ACC112 (cell line): ENCODE measurements at regions not wholly inside any gene's neighbourhood (a gene's known extent, or its start where the extent isn't known, plus 50 kb on each side); places are given as distances from the start of the nearest gene placed in this dataset.
"Not testable (repeated sequence)": the region's sequence is repeated elsewhere in the genome, so short reads cannot be mapped to it uniquely, and the experiment has no call there.

Source experiments
- H2AFZ ChIP-seq: fragments of 200-600 bp; sonication (generic); one replicate; pipeline ENCODE4 v1.6.0; 2017; ENCODE audit warnings: antibody characterized with exemption, low read length; ENCODE audit not compliant: unreplicated experiment
- H3K27ac ChIP-seq: fragments of 200-600 bp; sonication (generic); 2 replicates; pipeline ENCODE4 v1.5.1; 2014; ENCODE audit warnings: low read depth, mild to moderate bottlenecking, antibody characterized with exemption, low read length, moderate library complexity
- H3K27me3 ChIP-seq: fragments of 200-600 bp; sonication (generic); 2 replicates; pipeline ENCODE4 v1.6.1; 2014; ENCODE audit warnings: mild to moderate bottlenecking, antibody characterized with exemption, low read length, moderate library complexity, mixed read lengths; ENCODE audit not compliant: insufficient read depth
- H3K36me3 ChIP-seq: fragments of 200-600 bp; sonication (generic); 2 replicates; pipeline ENCODE4 v1.6.1; 2016; ENCODE audit warnings: mild to moderate bottlenecking, antibody characterized with exemption, low read length, moderate library complexity, mixed read lengths; ENCODE audit not compliant: insufficient read depth
- H3K4me1 ChIP-seq: fragments of 200-600 bp; sonication (generic); one replicate; pipeline ENCODE4 v1.6.1; 2016; ENCODE audit warnings: low read length, mixed read lengths; ENCODE audit not compliant: insufficient read depth, unreplicated experiment, control insufficient read depth
- H3K4me3 ChIP-seq: fragments of 200-600 bp; sonication (generic); 2 replicates; pipeline ENCODE4 v1.5.1; 2014; ENCODE audit warnings: mild to moderate bottlenecking, low read depth, low read length
- H3K79me2 ChIP-seq: fragments of 200-600 bp; sonication (generic); one replicate; pipeline ENCODE4 v1.6.0; 2016; ENCODE audit warnings: low read length; ENCODE audit not compliant: control insufficient read depth, unreplicated experiment, insufficient read depth

DNA sequence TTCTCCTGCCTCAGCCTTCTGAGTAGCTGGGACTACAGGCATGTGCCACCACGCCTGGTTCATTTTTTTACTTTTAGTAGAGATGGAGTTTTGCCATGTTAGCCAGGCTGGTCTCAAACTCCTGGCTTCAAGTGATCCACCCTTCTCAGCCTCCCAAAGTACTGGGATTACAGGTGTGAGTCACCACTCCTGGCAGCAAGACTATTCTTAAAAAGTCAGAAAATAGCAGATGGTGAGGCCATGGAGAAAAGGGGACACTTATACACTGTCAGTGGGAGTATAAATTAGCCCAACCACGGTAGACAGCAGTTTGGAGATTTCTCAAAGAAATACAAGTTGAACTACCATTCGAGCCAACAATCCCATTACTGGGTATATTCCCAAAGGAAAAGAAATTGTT is 603.3 kb upstream of the TBL1XR1 start:
- Histone ChIP-seq H2AFZ (no peak overlapping the region), H3K79me2 (no peaks in the 10 kb centered on the region), H3K4me3 (no peak overlapping the region), H3K27me3 (no peaks in the 10 kb centered on the region), H3K4me1 (peaks cover 16% of the 10 kb centered on the region), H3K27ac (0 out of 2 replicates have a peak overlapping the region, but pooled peaks have one; percentile 14), H3K36me3 (no peaks in the 10 kb centered on the region)

DNA sequence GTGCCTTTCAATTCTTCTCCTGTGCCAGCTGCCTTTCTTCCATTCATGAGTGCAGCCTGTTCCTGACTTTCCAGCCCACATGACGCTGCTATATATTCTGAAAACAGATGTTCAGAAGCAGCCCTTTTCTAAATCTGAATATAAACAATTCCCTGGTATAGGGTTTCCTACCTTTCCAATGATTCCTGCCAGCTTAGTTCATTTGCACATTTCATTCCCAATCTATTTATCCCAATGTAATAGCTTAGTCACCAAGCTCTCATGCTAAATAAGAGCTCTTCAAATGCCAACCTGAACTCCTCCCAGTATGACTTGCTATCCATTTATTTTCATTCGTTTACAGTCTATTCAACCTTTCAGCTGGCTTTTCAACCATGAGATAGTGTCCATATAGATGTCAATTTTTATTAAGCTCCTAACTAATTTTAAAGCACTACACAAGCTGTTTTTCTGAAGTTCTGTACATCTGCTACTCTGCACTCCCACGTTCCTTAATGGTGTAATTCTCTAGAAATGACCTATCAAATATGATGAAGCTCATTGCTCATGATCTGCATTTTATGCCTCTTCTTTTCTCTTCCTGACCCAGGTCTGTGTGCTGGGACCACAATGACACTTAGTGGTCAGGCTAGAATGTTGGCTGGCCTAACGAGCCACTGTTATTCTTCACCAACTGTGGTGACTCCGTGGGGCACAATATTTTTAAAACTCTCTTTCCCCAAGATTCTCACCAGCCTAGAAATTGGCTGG is 605.0 kb upstream of the TBL1XR1 start:
- H3K27me3 ChIP-seq, result no peaks in the 10 kb centered on the region
- peak overlapping the region; percentile 57 for H3K27ac ChIP-seq
- no peaks in the 10 kb centered on the region for H3K36me3 ChIP-seq
- H3K4me3 ChIP-seq, result no peak overlapping the region
- peak overlapping the region; percentile 77 for H2AFZ ChIP-seq
- peaks cover 25% of the 10 kb centered on the region for H3K4me1 ChIP-seq
- no peaks in the 10 kb centered on the region for H3K79me2 ChIP-seq

DNA sequence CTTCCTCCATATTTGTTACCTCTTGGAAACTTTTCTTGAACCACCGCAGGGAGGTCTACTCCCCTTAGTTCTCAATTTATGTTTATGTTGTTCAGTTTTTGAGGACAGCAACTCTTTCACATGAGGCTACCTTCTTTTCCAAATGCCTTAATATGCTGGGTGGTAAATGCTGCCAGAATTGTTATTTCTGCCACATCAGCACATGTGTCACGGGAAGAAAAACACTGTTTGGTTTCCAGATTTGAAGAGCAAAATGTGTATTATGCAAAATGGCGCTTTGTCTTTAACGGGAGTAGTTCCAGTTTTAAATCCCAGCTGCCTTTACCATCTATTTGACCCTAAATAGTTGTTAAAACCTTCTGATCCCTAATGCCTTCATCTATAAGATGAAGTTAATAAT is 606.2 kb upstream of the TBL1XR1 start:
- H2AFZ ChIP-seq, result no peak overlapping the region
- H3K4me3 ChIP-seq, result no peak overlapping the region
- H3K27me3 ChIP-seq, result no peaks in the 10 kb centered on the region
- H3K36me3 ChIP-seq, result no peaks in the 10 kb centered on the region
- peaks cover 31% of the 10 kb centered on the region for H3K4me1 ChIP-seq
- no peaks in the 10 kb centered on the region for H3K79me2 ChIP-seq
- H3K27ac ChIP-seq, result no peak overlapping the region

DNA sequence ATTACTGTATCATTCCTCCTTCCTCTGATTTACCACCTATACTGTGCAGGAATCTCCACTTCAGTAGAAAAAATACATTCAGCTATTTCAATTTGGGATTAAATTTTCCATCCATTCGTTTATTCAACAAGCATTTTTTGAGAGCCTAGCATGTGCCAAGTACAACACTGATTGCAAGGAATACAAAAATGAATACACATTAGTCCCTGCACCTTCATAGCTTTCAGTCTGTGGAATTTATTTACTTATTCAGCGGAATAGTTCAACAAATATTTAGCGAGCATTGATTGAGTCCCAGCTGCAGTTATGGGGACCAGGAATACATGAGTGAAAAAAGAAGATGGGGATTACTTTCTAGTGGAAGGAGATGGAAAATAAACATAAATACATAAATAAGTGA is 606.8 kb upstream of the TBL1XR1 start:
- Histone ChIP-seq H2AFZ (no peak overlapping the region), H3K4me3 (no peak overlapping the region), H3K4me1 (peaks cover 31% of the 10 kb centered on the region), H3K36me3 (no peaks in the 10 kb centered on the region), H3K27me3 (no peaks in the 10 kb centered on the region), H3K79me2 (no peaks in the 10 kb centered on the region), H3K27ac (no peak overlapping the region)

DNA sequence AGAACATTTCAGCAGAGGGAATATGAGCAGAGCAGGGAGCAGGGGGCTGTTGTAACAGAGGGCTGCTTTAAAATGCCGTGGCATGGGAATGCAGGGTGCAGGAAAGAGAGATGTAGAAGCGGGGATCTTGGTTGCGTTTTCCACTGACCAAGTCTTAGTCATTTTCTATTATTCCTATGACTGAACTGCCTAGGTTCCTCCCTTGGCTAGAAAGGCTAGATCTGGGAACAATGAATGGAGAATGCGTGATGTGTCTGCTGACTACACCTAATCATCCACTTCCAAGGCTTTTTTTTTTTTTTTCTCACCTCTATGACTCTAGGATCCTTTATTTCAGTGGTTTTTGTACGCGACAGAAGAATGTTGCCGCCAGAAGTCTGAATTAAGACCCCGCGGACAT is 607.4 kb upstream of the TBL1XR1 start:
- Histone ChIP-seq H3K4me3 (no peak overlapping the region), H2AFZ (no peak overlapping the region), H3K79me2 (no peaks in the 10 kb centered on the region), H3K4me1 (peaks cover 36% of the 10 kb centered on the region), H3K27ac (no peak overlapping the region), H3K36me3 (no peaks in the 10 kb centered on the region), H3K27me3 (no peaks in the 10 kb centered on the region)

DNA sequence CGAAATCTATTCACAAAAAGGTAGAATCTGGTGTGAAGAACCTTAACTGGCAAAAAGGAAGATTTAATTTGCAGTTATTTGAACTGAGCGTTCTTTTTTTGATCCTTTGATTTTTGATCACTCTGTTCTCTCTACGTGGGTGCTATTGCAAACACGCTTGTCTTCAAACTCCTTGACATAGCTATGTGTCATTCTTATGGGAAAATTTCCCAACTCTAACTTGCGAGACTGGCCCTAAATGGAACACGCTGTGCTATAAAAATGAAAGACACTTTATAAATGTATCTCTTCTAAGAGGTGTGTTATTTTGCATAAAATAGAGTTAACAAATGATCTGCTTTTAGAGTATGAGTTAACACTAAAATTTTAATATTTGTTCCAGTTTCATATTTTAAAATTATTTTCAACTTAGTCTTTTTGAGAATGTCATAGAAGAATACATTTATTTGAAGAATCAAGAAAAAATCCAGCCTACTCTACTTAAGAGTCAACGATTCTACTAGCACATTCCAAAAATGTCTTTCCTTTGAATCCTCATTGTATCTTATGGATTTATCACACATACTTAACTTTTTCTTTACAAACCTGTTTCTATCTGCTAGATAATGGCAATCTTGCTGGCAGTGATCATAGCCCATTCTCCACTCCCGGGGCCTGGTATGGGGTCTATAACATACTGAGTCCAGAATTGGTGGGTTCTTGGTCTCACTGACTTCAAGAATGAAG is 610.0 kb upstream of the TBL1XR1 start:
- Histone ChIP-seq H3K27ac (peak overlapping the region; percentile 89), H3K79me2 (no peaks in the 10 kb centered on the region), H2AFZ (peak overlapping the region; percentile 47), H3K4me1 (peaks cover 50% of the 10 kb centered on the region), H3K27me3 (no peaks in the 10 kb centered on the region), H3K4me3 (no peak overlapping the region), H3K36me3 (no peaks in the 10 kb centered on the region)

DNA sequence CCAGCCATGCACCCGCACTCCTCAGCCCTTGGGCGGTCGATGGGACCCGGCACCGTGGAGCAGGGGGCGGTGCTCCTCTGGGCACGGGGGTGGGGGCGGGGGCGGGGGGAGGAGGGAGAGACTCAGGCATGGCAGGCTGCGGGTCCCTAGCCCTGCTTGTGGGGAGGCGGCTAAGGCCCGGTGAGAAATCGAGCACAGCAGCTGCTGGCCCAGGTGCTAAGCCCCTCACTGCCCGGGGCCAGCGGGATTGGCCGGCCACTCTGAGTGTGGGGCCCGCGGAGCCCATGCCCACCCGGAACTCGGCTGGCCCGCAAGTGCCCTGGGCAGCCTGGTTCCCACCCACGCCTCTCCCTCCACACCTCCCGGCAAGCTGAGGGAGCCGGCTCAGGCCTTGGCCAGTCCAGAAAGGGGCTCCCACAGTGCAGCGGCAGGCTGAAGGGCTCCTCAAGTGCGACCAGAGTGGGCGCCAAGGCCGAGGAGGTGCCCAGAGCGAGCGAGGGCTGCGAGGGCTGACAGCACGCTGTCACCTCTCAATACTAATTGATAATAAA is 611.7 kb upstream of the TBL1XR1 start:
- not testable (repeated sequence) for H3K4me3 ChIP-seq, H2AFZ ChIP-seq, H3K36me3 ChIP-seq, H3K79me2 ChIP-seq, H3K27me3 ChIP-seq
- Histone ChIP-seq H3K27ac (peak overlapping the region; percentile 86), H3K4me1 (peaks cover 45% of the 10 kb centered on the region)

DNA sequence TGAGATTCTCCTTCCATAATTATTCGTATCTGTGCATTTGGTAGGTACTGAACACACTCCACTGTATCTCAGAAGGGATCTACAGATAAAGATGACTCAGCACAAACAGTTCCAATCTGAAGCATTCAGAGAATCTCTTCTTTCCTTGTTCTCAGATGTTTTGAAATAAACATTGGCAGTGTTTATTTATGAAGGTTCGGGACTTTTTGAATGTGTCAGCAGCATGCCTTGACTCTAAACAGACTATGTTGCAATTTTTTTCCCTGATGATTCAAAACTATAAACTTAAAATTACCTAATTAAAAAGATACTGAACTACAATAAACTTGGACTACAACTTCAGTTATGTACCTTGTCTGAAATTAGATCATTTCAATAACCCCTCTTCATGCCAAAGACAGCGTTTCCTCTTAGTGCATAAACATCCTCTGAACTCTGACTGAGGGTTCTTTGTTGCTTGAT is 612.9 kb upstream of the TBL1XR1 start:
- H3K27ac ChIP-seq, result peak overlapping the region; percentile 86

DNA sequence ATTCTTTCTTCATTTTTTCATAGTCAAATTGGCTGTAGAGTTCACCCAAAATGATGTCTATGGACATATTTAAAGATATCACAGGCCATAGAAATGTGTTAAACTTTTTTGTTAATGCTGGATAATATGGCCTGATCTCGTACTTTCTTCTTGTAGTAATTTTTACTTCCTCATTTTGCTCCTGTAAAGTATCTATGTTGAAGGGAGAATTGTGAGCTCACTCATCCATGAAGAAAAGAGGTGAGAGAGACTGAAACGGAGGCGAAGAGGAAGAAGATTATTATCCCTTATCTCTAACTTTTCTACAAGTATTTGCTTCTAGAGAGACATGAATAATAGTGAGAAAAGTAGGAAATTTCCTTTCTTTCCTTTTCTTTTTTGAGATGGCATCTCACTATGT is 613.8 kb upstream of the TBL1XR1 start:
- Histone ChIP-seq H3K27ac (peak overlapping the region; percentile 86), H2AFZ (no peak overlapping the region), H3K79me2 (no peaks in the 10 kb centered on the region), H3K27me3 (no peaks in the 10 kb centered on the region), H3K36me3 (no peaks in the 10 kb centered on the region), H3K4me1 (peaks cover 46% of the 10 kb centered on the region), H3K4me3 (no peak overlapping the region)

More for the DNA sequence above, 612.9 kb upstream of the TBL1XR1 start:
- Histone ChIP-seq H3K4me3 (no peak overlapping the region), H3K4me1 (peaks cover 45% of the 10 kb centered on the region), H3K79me2 (no peaks in the 10 kb centered on the region), H2AFZ (peak overlapping the region; percentile 5), H3K36me3 (no peaks in the 10 kb centered on the region), H3K27me3 (no peaks in the 10 kb centered on the region)

DNA sequence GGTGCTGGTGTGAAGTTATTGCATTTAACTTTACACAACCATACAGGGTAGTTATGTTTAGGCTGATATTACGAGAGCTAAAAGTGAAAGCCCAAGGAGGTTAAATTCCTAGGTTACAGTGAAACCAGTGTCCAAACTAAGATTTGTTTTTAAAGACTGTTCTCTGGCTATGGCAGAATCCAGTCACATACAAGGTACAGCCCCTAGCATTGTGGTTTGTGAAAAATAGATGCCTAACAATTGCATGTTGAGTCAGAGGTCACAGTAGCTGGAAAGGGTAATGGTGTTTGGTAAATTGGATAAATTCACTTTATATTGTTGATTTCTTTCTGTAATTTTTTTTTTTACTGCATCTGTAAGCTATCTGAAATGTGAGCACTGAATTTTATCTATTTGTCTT is 614.6 kb upstream of the TBL1XR1 start:
- H3K79me2 ChIP-seq, result no peaks in the 10 kb centered on the region
- H3K4me3 ChIP-seq, result no peak overlapping the region
- peaks cover 48% of the 10 kb centered on the region for H3K4me1 ChIP-seq
- no peaks in the 10 kb centered on the region for H3K36me3 ChIP-seq
- H3K27ac ChIP-seq, result peak overlapping the region; percentile 86; the same call in 1 of the 2 replicates
- H3K27me3 ChIP-seq, result no peaks in the 10 kb centered on the region
- H2AFZ ChIP-seq, result peak overlapping the region; percentile 42
